CD14-positive monocyte (primary cell): ENCODE measurements at regions not wholly inside any gene's neighbourhood (a gene's known extent, or its start where the extent isn't known, plus 50 kb on each side); places are given as distances from the start of the nearest gene placed in this dataset.

Experiments
- DNase-seq, 3 donors: peaks; one replicate each; pipeline ENCODE4 v3.0.0-alpha.2; 2011 to 2022
- H2AFZ ChIP-seq: 2 replicates; pipeline ENCODE4 v1.6.0; 2012; ENCODE audit warnings: mild to moderate bottlenecking, low read depth, low read length, inconsistent platforms; ENCODE audit not compliant: insufficient read depth, poor library complexity, severe bottlenecking
- H3K27ac ChIP-seq, 2 donors: 1 replicate in 1 of 2; 2 replicates in 1 of 2; pipeline ENCODE4 v1.5.1; 2012 to 2013; ENCODE audit warnings: low read length in 2 of 2, control low read depth in 1 of 2, inconsistent platforms in 1 of 2, low read depth in 1 of 2, mild to moderate bottlenecking in 1 of 2
- H3K27me3 ChIP-seq, 2 donors: one replicate each; pipeline versions ENCODE4 v1.6.0 to v1.6.1; 2011 to 2013; ENCODE audit warnings: low read length in 2 of 2; ENCODE audit not compliant: control insufficient read depth in 2 of 2, insufficient read depth in 2 of 2
- H3K36me3 ChIP-seq, 2 donors: replicated peaks in 1 of 2; 1 replicate in 1 of 2; 2 replicates in 1 of 2; pipeline versions ENCODE4 v1.5.1 to v1.6.1; 2012 to 2013; ENCODE audit warnings: low read length in 2 of 2, control low read depth in 1 of 2, inconsistent platforms in 1 of 2, mild to moderate bottlenecking in 1 of 2; ENCODE audit not compliant: insufficient read depth in 2 of 2, control insufficient read depth in 1 of 2
- H3K4me1 ChIP-seq, 2 donors: 1 replicate in 1 of 2; 2 replicates in 1 of 2; pipeline versions ENCODE4 v1.5.1 to v1.6.1; 2012 to 2013; ENCODE audit warnings: low read length in 2 of 2, control low read depth in 1 of 2, inconsistent platforms in 1 of 2, mild to moderate bottlenecking in 1 of 2, moderate library complexity in 1 of 2; ENCODE audit not compliant: insufficient read depth in 2 of 2, control insufficient read depth in 1 of 2
- H3K4me2 ChIP-seq: replicated peaks from 2 replicates; pipeline ENCODE3; 2012; ENCODE audit warnings: low read length, moderate library complexity, mild to moderate bottlenecking; ENCODE audit not compliant: poor library complexity, severe bottlenecking; ENCODE audit errors: extremely low read depth
- H3K4me3 ChIP-seq, 3 experiments: fragments of 200-600 bp in 1 of 3; sonication (generic) in 1 of 3; replicated peaks in 1 of 3; 1 replicate in 2 of 3; 2 replicates in 1 of 3; pipeline ENCODE4 v1.5.1; 2011 to 2013; ENCODE audit warnings: low read length in 3 of 3, mild to moderate bottlenecking in 3 of 3, control low read depth in 2 of 3, low read depth in 2 of 3, inconsistent platforms in 1 of 3, moderate library complexity in 1 of 3
- H3K79me2 ChIP-seq: 2 replicates; pipeline ENCODE4 v1.6.0; 2012; ENCODE audit warnings: mild to moderate bottlenecking, control low read depth, inconsistent platforms, low read length, moderate library complexity; ENCODE audit not compliant: insufficient read depth
- H3K9ac ChIP-seq: 2 replicates; pipeline ENCODE4 v1.6.0; 2017; ENCODE audit warnings: low read length, mild to moderate bottlenecking; ENCODE audit not compliant: insufficient read depth, poor library complexity, severe bottlenecking
- H3K9me3 ChIP-seq, 2 donors: replicated peaks in 1 of 2; 1 replicate in 1 of 2; 2 replicates in 1 of 2; pipeline versions ENCODE4 v1.5.1 to v1.6.1; 2012 to 2013; ENCODE audit warnings: low read length in 2 of 2, control low read depth in 1 of 2; ENCODE audit not compliant: control insufficient read depth in 1 of 2, insufficient read depth in 1 of 2
- H4K20me1 ChIP-seq: 2 replicates; pipeline ENCODE4 v1.6.0; 2012; ENCODE audit warnings: mild to moderate bottlenecking, low read length, control low read depth, moderate library complexity; ENCODE audit not compliant: insufficient read depth
- H3K27ac Mint-ChIP-seq, 7 donors: one replicate each; pipeline ENCODE4 v1.8.0; 2020; ENCODE audit warnings: mild to moderate bottlenecking in 7 of 7, mixed read lengths in 7 of 7, moderate library complexity in 6 of 7, inconsistent platforms in 2 of 7
- H3K27me3 Mint-ChIP-seq, 3 donors: one replicate each; pipeline ENCODE4 v1.8.0; 2021 to 2022; ENCODE audit warnings: low read depth in 3 of 3, mild to moderate bottlenecking in 3 of 3, mixed read lengths in 3 of 3, moderate library complexity in 3 of 3, inconsistent platforms in 1 of 3
- H3K36me3 Mint-ChIP-seq, 2 donors: one replicate each; pipeline ENCODE4 v1.8.0; 2020; ENCODE audit warnings: mixed read lengths in 2 of 2, inconsistent platforms in 1 of 2, mild to moderate bottlenecking in 1 of 2
- H3K4me1 Mint-ChIP-seq: one replicate; pipeline ENCODE4 v1.8.0; 2020; ENCODE audit warnings: mild to moderate bottlenecking, mixed read lengths
- H3K4me3 Mint-ChIP-seq, 2 donors: one replicate each; pipeline ENCODE4 v1.8.0; 2020; ENCODE audit warnings: mild to moderate bottlenecking in 2 of 2, mixed read lengths in 2 of 2, moderate library complexity in 1 of 2
- H3K9me3 Mint-ChIP-seq, 7 donors: one replicate each; pipeline ENCODE4 v1.8.0; 2020 to 2022; ENCODE audit warnings: mixed read lengths in 7 of 7, mild to moderate bottlenecking in 6 of 7, moderate library complexity in 6 of 7, inconsistent platforms in 2 of 7
- CTCF ChIP-seq: fragments of 200-600 bp; IDR thresholded peaks from one replicate; pipeline ENCODE4 v1.8.0; 2022; ENCODE audit warnings: antibody characterized with exemption, mild to moderate bottlenecking
- WGBS: methylation state at CpG from one replicate; pipeline ENCODE4 v1.1.5; 2013; ENCODE audit warnings: missing lambda C conversion rate; ENCODE audit not compliant: insufficient coverage; 5-methylcytosine and 5-hydroxymethylcytosine counted together
- intact Hi-C, 2 donors: fragments of 100-400 bp; cut with micrococcal nuclease; formaldehyde crosslinking; loops; one replicate each; pipeline versions ENCODE4 v1.15.0 to v1.15.1; 2023

GRCh38 chr15:87556886-87557285 lies 699.7 kb downstream of the NTRK3 start:
- no peaks in the 10 kb centered on the region for H3K4me1 ChIP-seq
- H3K79me2 ChIP-seq = no peaks in the 10 kb centered on the region
- no peak overlapping the region for H2AFZ ChIP-seq
- Mint-ChIP-seq H3K4me3 (no peak overlapping the region), H3K4me1 (no peaks in the 10 kb centered on the region), H3K9me3 (peaks cover 2 to 15% (median 3%) of the 10 kb centered on the region in 7 donors), H3K36me3 (no peaks in the 10 kb centered on the region), H3K27me3 (no peaks in the 10 kb centered on the region), H3K27ac (no peak overlapping the region)
- TF ChIP-seq CTCF = no peak
- H3K27ac ChIP-seq = no peak overlapping the region
- no peaks in the 10 kb centered on the region for H3K36me3 ChIP-seq
- no peak for DNase-seq
- no peaks in the 10 kb centered on the region for H4K20me1 ChIP-seq
- H3K9me3 ChIP-seq = peaks cover 0 to 3% of the 10 kb centered on the region in 2 donors
- H3K4me2 ChIP-seq = no peak overlapping the region
- H3K27me3 ChIP-seq = no peaks in the 10 kb centered on the region
- H3K9ac ChIP-seq = no peak overlapping the region
- intact Hi-C loops = no loop called here
- H3K4me3 ChIP-seq = no peak overlapping the region

GRCh38 chr15:87549860-87550259 lies 706.7 kb downstream of the NTRK3 start:
- intact Hi-C loops = no loop called here

More at GRCh38 chr15:87549860-87550259, 706.7 kb downstream of the NTRK3 start:
- Histone ChIP-seq H3K79me2 (no peaks in the 10 kb centered on the region), H3K27me3 (no peaks in the 10 kb centered on the region), H3K4me1 (no peaks in the 10 kb centered on the region), H3K27ac (no peak overlapping the region), H3K9me3 (peaks cover 0 to 6% of the 10 kb centered on the region in 2 donors), H4K20me1 (no peaks in the 10 kb centered on the region), H2AFZ (no peak overlapping the region), H3K4me2 (no peak overlapping the region), H3K36me3 (no peaks in the 10 kb centered on the region), H3K4me3 (no peak overlapping the region), H3K9ac (no peak overlapping the region)
- Mint-ChIP-seq H3K36me3 (no peaks in the 10 kb centered on the region), H3K4me1 (no peaks in the 10 kb centered on the region), H3K27ac (no peak overlapping the region), H3K4me3 (no peak overlapping the region), H3K27me3 (no peaks in the 10 kb centered on the region), H3K9me3 (peaks cover 0 to 13% (median 4%) of the 10 kb centered on the region in 7 donors)
- no CpG with 5 or more reads among the region's 6 CpGs for WGBS
- no peak for DNase-seq
- TF ChIP-seq CTCF = no peak
